Skeletal muscle tissue (tissue), 3 donors: ENCODE measurements at regions not wholly inside any gene's neighbourhood (a gene's known extent, or its start where the extent isn't known, plus 50 kb on each side); places are given as distances from the start of the nearest gene placed in this dataset.

Experiments
- H3K27ac ChIP-seq: one replicate; pipeline ENCODE4 v1.7.0; 2013; ENCODE audit warnings: mild to moderate bottlenecking, low read depth, low read length, inconsistent platforms
- H3K27me3 ChIP-seq, 3 donors: one replicate each; pipeline ENCODE4 v1.7.0; 2013; ENCODE audit warnings: low read length in 3 of 3; ENCODE audit not compliant: control insufficient read depth in 3 of 3, insufficient read depth in 3 of 3
- H3K36me3 ChIP-seq, 3 donors: one replicate each; pipeline ENCODE4 v1.7.0; 2013; ENCODE audit warnings: low read length in 3 of 3; ENCODE audit not compliant: control insufficient read depth in 3 of 3, insufficient read depth in 3 of 3
- H3K4me1 ChIP-seq, 3 donors: one replicate each; pipeline ENCODE4 v1.7.0; 2013; ENCODE audit warnings: low read length in 3 of 3, mild to moderate bottlenecking in 3 of 3; ENCODE audit not compliant: control insufficient read depth in 3 of 3, insufficient read depth in 3 of 3
- H3K4me3 ChIP-seq, 3 donors: one replicate each; pipeline ENCODE4 v1.7.0; 2013; ENCODE audit warnings: low read length in 3 of 3
- H3K9ac ChIP-seq, 3 donors: one replicate each; pipeline ENCODE4 v1.7.0; 2013; ENCODE audit warnings: low read length in 3 of 3, mild to moderate bottlenecking in 3 of 3, moderate library complexity in 2 of 3, low read depth in 1 of 3
- H3K9me3 ChIP-seq, 3 donors: one replicate each; pipeline ENCODE4 v1.7.0; 2013; ENCODE audit warnings: low read length in 3 of 3; ENCODE audit not compliant: control insufficient read depth in 3 of 3
- donor health status: Osteomylitis.

DNA sequence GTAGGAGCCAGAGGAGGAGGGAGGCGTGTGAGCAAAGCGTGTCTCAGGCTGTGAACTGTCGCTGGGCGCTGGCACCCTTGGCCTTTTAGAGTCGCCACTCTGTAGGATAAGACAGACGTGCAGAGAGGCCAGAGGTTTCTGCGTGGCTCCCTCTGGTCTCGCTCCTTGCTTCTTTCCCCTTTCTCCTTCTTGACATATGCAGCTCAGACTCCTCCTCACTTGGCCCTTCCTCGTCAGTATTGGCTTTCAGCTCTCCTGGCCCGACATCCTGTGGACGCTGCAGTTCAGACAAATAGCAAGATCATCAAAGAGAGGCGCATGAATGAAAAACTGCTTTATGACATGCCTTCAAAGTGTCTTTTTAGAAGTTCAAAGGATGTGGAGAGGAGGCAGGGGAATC is 116.8 kb upstream of the SPRY4 start:
- H3K27me3 ChIP-seq: peaks cover 3 to 8% (median 3%) of the 10 kb centered on the region in 3 donors
- H3K36me3 ChIP-seq: no peaks in the 10 kb centered on the region
- H3K9me3 ChIP-seq: no peaks in the 10 kb centered on the region
- peaks cover 4 to 8% (median 8%) of the 10 kb centered on the region in 3 donors for H3K4me1 ChIP-seq
- no peak overlapping the region for H3K9ac ChIP-seq
- no peak overlapping the region for H3K4me3 ChIP-seq
- no peak overlapping the region for H3K27ac ChIP-seq

DNA sequence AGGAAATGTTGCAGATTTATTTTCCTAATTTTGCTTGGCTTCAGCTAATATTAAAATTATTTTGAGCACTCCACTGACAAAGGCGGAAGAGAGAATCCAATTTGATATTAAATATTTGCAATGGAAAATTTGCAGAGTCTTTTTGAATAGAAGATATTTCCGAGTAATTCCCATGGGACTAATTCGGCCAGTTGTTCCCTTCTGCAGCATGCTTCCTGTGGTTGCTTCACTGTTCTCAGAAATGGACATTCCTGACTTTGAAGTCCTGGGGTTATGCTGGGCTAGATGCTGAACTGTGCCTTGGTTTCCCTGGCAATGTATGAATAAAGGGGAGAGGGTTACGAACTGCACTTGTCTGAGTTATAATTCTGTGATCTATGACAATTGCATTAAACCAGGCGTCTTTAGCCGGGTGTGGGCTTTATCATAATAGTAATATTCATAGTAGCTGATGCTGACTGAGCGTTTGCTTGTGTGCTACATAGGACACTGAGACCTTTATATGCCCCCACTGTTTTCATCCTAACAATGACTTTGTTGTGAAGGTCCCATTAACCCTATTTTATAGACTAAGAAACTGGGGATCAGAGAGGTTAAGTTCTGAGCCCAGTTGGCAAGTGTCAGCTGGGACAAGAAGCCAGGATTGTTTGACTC is 114.5 kb upstream of the SPRY4 start:
- Histone ChIP-seq H3K4me1 (peaks cover 4 to 8% (median 8%) of the 10 kb centered on the region in 3 donors), H3K9ac (no peak overlapping the region), H3K9me3 (no peaks in the 10 kb centered on the region), H3K27me3 (peaks cover 3 to 8% (median 3%) of the 10 kb centered on the region in 3 donors), H3K36me3 (no peaks in the 10 kb centered on the region), H3K27ac (peak overlapping the region; percentile 59), H3K4me3 (peak overlapping the region in 1 of 3 donors; percentile 9)

DNA sequence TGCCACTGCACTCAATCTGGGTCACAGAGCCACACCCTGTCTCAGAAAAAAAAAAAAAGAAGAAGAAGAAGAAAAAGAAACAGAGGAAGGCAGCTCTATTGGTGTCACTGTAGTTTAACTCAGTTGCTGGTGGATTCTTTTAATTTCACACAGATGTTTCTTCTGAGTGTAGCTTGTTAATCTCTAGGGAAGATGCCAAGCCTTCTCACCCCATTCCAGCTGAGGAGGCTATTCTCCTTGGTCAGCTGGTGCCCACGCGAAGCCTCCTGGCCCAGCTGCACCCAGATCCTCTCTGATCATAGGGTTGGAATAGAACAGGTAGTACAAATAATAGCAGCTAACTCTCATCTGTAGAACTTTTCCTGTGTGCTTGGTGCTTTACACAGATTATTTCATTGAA is 113.8 kb upstream of the SPRY4 start:
- Histone ChIP-seq H3K4me1 (peaks cover 4 to 9% (median 8%) of the 10 kb centered on the region in 3 donors), H3K4me3 (no peak overlapping the region)

DNA sequence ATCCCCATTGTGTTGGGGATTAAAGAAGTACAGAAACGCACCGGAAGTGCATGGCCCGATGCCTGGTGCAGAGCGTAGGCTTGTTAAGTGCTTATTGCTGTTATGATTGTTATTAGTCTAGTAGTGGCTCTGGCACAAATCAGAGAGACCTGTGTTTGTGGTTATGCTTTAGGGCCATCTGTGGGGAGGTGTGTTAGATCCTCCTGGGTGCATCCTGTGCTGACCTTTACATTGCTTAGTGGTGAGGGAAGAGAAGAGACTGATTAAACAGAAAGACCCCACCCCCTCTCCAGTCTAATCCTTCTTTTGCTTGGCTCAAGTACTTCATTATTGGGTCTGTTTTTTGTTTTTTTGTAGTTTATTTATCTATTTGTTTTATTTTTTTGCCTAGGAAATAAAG is 112.7 kb upstream of the SPRY4 start:
- peaks cover 6 to 8% (median 7%) of the 10 kb centered on the region in 3 donors for H3K27me3 ChIP-seq
- no peaks in the 10 kb centered on the region for H3K36me3 ChIP-seq
- no peak overlapping the region for H3K9ac ChIP-seq
- peaks cover 9 to 18% (median 16%) of the 10 kb centered on the region in 3 donors for H3K4me1 ChIP-seq
- no peaks in the 10 kb centered on the region for H3K9me3 ChIP-seq
- H3K27ac ChIP-seq: no peak overlapping the region
- H3K4me3 ChIP-seq: no peak overlapping the region

More for the DNA sequence above, 113.8 kb upstream of the SPRY4 start:
- peaks cover 3 to 8% (median 5%) of the 10 kb centered on the region in 3 donors for H3K27me3 ChIP-seq
- H3K9me3 ChIP-seq: no peaks in the 10 kb centered on the region
- peak overlapping the region; percentile 59 for H3K27ac ChIP-seq
- H3K9ac ChIP-seq: no peak overlapping the region
- no peaks in the 10 kb centered on the region for H3K36me3 ChIP-seq

DNA sequence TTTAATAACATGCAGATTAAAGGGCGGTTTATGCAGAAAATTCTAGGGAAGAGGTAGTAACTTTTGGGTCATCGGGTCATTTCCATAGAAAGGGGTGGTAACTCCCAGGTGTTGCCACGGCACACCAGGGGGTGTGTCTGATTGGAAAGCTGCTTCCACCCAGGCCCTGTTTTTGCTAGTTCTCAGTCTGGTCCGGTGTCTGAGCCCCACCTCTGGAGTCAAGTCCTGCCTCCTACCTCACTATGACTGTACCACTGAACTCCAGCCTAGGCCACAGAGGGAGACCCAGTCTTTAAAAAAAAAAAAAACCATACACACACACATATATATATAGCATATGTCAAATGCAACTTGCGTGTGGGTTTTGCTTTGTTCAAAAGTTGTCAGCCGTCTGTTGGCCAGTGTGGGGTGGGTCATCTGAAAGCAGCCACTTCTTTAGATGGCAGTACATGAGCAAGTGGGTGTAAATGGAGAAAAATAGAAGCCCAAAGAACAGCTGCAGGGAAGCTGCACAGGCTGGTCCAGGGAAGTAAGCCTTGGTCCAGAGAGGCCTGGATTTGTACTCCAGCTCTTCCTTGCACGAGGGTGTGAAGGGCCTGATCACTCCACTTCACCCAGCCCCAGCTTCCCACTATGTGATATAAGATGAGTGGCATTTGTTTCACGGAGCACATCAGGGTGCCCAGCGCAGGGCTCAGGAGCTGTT is 110.7 kb upstream of the SPRY4 start:
- Histone ChIP-seq H3K9ac (no peak overlapping the region), H3K4me1 (peaks cover 12 to 17% (median 14%) of the 10 kb centered on the region in 3 donors), H3K9me3 (no peaks in the 10 kb centered on the region)

DNA sequence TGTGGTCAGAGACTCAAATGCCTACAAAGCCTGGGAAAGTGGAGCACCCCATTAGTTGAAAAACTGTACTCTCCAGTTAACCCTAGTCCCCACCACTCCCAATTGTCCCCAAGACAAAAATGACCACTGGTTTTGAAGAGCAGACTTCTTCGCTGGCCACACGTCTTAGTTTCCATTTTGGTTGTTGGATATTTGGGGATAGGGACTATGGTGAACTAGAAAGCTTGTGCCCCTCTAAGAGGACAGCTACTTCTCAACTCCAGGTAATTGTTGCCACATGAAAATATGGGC is 109.4 kb upstream of the SPRY4 start:
- Histone ChIP-seq H3K9ac (no peak overlapping the region), H3K9me3 (no peaks in the 10 kb centered on the region), H3K4me3 (no peak overlapping the region), H3K27ac (no peak overlapping the region), H3K36me3 (no peaks in the 10 kb centered on the region), H3K27me3 (peaks cover 3 to 5% (median 4%) of the 10 kb centered on the region in 3 donors), H3K4me1 (peaks cover 12 to 14% (median 12%) of the 10 kb centered on the region in 3 donors)

More for the DNA sequence above, 110.7 kb upstream of the SPRY4 start:
- H3K27me3 ChIP-seq: peaks cover 6 to 8% (median 7%) of the 10 kb centered on the region in 3 donors
- H3K4me3 ChIP-seq: no peak overlapping the region
- H3K36me3 ChIP-seq: no peaks in the 10 kb centered on the region
- no peak overlapping the region for H3K27ac ChIP-seq

DNA sequence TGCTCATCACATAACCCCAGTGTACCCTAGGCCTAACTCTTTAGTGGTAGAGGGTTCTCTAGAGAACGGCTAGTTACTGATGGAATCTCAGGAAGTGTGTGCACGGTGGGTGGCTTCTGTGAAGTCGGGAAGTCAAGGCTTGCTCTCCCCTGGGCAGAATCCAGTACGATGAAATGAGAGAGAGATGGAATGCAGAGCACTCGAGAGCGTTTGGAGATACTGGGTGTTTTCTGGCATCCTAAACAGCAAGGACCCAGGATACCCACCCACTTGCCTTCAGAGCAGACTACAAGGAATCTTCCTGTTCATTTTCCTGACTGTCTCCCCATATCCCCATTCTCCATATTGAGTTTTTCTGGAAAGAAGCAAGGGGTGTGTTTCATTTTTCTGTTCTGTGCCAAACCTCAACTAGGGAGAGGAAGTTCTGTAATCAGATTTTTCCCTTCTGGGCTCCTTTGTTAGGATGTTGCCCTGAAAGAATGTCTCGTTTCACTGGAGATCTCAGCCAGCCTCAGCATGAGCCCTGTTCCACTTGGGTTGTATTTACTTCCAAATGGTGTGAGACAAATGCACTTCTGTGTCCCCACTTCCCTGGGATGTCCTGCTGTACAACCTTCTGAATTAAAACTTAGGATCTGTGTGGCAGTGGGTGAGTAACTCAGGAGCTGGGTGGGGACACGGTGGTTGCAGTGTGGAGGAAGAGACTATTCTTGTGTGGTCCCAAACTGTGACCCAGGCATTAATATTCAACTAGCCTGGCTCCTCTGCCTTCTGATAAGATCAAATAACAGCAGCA is 108.9 kb upstream of the SPRY4 start:
- no peak overlapping the region for H3K27ac ChIP-seq

DNA sequence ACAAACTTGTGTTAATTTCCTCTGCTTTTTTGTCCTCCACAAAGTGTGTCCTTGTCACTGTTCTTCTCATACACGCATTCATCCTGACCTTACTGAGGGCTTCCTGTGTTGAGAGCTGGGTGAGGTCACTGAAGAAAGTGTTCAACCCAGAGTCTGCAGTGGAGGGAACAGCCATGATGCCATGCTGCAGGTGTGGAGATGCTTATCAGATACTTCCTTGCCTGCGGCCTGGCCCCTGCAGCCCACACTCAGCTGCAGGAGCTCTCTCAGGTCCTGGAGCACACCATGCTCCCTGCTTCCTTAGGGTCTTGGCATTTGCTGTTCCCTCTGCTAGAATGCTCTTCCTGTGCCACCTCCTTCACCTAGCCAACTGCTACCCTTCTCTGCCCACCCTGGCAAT is 108.1 kb upstream of the SPRY4 start:
- Histone ChIP-seq H3K9ac (no peak overlapping the region), H3K27me3 (peaks cover 3 to 4% (median 4%) of the 10 kb centered on the region in 3 donors), H3K36me3 (no peaks in the 10 kb centered on the region), H3K27ac (no peak overlapping the region), H3K4me3 (no peak overlapping the region), H3K4me1 (peaks cover 9 to 10% (median 10%) of the 10 kb centered on the region in 3 donors), H3K9me3 (no peaks in the 10 kb centered on the region)

More for the DNA sequence above, 108.9 kb upstream of the SPRY4 start:
- H3K4me3 ChIP-seq: no peak overlapping the region
- no peaks in the 10 kb centered on the region for H3K9me3 ChIP-seq
- peaks cover 9 to 14% (median 12%) of the 10 kb centered on the region in 3 donors for H3K4me1 ChIP-seq
- H3K9ac ChIP-seq: no peak overlapping the region
- peaks cover 3 to 4% (median 4%) of the 10 kb centered on the region in 3 donors for H3K27me3 ChIP-seq
- H3K36me3 ChIP-seq: no peaks in the 10 kb centered on the region

DNA sequence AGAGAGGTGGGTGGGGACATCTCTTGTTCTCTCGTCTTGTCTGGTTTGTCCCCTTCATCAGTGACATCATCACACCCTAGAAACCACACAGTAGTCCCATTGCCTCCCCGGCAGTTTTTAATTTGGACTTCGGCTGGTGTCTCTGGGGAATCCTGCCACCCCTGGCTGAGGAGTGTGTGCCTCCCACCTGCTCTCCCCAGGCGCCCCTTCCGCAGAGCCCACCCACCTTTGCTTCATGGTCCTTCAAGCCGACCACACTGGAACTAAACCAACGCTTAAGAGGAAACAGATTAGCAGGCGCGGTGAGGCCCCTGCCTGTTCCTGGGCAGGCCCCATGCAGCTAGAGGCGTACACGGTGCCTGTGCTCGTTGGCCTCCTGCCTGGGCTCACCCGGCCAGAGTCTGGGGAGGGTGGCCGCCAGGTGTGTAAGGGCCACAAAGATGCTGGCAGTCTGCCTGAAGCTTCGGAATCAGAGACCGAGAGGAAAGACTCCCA is 107.6 kb upstream of the SPRY4 start:
- Histone ChIP-seq H3K36me3 (no peaks in the 10 kb centered on the region), H3K4me3 (no peak overlapping the region), H3K9me3 (no peaks in the 10 kb centered on the region), H3K27ac (no peak overlapping the region), H3K4me1 (peaks cover 9 to 10% (median 10%) of the 10 kb centered on the region in 3 donors), H3K27me3 (peaks cover 3 to 4% (median 4%) of the 10 kb centered on the region in 3 donors), H3K9ac (no peak overlapping the region)
